NCI-H345 (cell line): ENCODE measurements at regions not wholly inside any gene's neighbourhood (a gene's known extent, or its start where the extent isn't known, plus 50 kb on each side); places are given as distances from the start of the nearest gene placed in this dataset.
"Not testable (repeated sequence)": the region's sequence is repeated elsewhere in the genome, so short reads cannot be mapped to it uniquely, and the experiment has no call there.

Experiments
- DNase-seq: peaks from one replicate; lab custom pipeline; 2025; lab: John Stamatoyannopoulos, UW

GRCh38 chr18:42545825-42546224, 569.7 kb downstream of the RIT2 start:
- DNase-seq, result no peak

DNA sequence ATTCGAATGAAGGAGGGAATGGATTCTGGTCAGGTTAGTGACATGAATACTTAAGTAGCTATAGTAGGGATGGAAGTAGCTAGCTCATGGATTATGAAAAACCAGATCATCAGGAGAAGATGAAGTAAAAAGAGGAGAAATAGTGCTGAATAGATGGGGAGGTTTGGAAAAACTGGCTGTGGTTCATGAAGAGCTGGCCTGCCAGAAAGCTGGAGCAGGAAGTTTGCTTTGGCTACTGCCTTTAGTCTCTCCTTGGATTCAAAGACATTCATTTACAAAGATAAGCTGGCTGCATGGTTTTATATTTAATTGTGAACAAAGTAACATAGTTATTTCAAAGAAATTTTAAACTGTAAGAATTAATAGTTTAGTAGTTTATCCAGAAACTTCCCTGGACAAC, 567.0 kb downstream of the RIT2 start:
- no peak for DNase-seq

GRCh38 chr18:42549596-42549995, 565.9 kb downstream of the RIT2 start:
- no peak for DNase-seq

DNA sequence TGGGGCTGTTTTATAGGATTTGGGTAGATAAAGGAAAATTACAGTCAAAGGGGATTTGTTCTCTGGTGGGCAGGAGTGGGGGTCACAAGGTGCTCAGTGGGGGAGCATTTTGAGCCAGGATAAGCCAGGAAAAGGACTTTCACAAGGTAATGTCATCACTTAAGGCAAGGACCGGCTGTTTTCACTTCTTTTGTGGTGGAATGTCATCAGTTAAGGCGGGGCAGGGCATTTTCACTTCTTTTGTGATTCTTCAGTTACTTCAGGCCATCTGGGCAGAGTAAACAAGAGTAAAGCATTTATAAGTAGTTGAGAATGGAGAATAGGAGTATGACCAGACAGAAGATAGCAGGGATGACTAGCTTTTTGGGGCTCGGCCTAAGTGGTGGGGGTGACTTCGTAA, 562.9 kb downstream of the RIT2 start:
- not testable (repeated sequence) for DNase-seq

- DNase-seq, result no peak
These were observed 556.3 kb downstream of the RIT2 start for GRCh38 chr18:42559069-42559690.

DNA sequence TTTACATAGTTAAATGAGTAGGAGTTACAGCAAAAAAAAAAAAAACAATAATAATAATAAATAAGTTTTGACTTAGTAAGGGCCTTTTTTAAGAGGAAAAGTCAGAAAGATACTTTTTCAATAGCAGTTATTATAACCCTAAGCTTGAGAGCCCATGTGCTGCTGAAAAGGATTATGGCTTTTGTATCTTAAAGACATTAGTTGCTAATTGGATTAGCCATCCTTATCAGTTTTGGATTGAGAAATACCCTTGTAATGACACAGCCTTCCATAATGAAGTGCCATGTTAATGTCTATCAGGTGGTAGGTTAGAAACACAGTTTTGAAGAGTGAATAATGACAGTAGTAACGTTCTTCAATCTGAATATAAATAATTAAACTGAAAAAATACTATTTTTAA, 554.0 kb downstream of the RIT2 start:
- no peak for DNase-seq

- DNase-seq, result no peak
These were observed 551.5 kb downstream of the RIT2 start for GRCh38 chr18:42563995-42564394.

GRCh38 chr18:42564761-42565160, 550.7 kb downstream of the RIT2 start:
- DNase-seq, result no peak

- no peak for DNase-seq
These were observed 546.7 kb downstream of the RIT2 start for GRCh38 chr18:42568773-42569172.

GRCh38 chr18:42574871-42575270, 540.6 kb downstream of the RIT2 start:
- DNase-seq, result peak; percentile 83

GRCh38 chr18:42576124-42576523, 539.4 kb downstream of the RIT2 start:
- DNase-seq, result no peak

DNA sequence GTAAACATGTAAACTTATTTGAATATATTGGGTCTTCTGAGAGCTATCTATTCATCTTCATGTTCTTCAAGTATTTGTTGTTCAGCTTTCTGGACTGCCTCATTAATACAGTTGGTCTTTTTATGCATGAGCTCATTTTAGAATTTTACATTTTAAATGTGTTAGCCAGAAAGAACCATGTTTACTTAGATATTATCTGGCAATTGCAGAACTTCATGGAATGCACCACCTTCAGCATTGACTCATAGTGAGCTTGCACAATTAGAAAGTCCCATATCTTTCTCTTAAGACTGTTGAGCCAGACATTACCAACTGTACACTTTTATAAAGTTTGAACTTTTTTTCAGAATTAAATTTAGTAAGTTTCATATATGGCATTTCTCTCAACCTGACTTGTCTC, 536.7 kb downstream of the RIT2 start:
- no peak for DNase-seq

GRCh38 chr18:42582266-42582665, 533.2 kb downstream of the RIT2 start:
- no peak for DNase-seq

- no peak for DNase-seq
These were observed 532.2 kb downstream of the RIT2 start for GRCh38 chr18:42583283-42583731.

DNA sequence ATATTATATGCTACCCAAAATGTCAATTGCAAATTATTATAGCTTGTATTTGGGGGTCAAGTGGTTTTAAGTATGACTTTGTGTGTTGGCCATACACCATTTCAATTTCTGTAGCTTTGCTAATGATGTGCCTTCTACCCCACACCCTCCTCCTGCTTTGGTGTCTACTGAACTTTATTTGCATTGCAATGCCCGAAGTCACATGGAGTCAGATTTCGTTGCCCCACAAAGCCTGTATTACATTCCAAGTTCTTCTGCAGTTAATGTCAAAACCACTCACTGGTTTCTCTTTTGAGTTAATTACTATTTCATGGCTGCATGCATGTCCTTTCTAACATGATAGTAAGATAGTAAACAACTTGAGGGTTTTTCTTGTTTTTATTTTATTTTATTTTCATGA, 528.9 kb downstream of the RIT2 start:
- DNase-seq, result no peak

DNA sequence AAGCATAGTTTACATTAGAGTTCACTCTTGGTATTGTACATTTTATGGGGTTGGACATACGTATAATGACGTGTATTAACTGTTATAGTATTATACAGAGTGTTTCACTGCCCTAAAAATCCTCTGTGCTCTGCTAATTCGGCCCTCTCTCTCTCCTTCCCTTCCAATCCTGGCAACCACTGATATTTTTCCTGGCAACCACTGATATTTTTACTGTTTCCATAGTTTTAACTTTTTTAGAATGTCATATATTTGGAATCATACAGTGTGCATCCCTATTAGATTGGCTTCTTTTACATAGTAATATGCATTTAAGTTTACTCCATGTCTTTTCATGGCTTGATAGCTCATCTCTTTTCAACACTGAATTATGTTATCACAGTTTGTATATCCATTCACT, 526.7 kb downstream of the RIT2 start:
- DNase-seq, result no peak

DNA sequence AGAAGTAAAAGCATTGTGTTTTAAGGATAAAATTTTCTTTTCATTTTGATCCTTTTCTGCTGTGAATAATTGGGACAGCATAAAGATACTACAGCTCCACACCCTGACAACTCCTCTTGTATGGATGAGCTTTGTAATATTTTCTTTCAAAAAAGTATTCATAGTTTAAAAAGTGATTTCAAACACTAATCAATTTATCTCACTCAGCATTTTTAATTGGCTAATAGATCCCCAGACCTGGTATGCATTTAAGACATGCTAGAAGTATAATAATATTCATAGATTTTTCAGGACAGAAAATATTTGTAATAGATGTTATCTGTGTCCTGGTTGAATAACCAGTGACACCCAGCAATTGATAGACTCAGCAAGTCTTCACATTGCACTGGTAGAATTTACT, 510.7 kb downstream of the RIT2 start:
- DNase-seq, result no peak

GRCh38 chr18:42606886-42607495, 508.5 kb downstream of the RIT2 start:
- DNase-seq, result no peak

GRCh38 chr18:42611134-42611533, 504.4 kb downstream of the RIT2 start:
- DNase-seq, result no peak

DNA sequence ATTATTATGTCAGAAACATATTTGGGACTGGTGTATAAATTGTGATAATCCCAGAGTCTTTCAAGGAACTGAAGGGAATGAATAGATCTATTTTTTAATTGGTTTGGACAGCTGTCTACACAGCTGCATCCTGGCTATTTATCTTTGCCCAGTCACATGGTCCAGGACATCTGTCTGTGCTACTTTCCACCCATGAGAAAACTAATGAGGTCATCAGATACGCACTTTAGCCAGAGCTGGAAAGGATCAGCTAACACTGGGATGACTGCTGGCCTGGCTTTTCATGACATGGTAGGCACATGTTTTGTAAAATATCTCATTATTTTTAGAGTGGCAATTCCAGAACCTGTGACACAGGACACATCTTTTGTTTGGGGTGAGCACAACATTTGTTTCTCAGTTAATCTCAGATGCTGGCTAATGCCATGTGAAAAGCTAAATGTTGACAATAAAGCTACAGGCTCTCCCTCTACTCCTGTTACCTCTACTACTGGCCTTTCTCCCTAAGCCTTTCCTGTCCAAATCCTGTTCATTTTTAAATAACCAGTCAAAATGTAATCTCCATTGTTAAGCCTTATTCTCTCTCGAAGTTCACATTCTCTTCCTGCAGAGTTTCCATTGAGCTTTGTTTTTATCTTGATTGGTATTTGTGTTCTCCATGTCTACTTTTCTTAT, 500.7 kb downstream of the RIT2 start:
- DNase-seq, result peak; percentile 82

- no peak for DNase-seq
These were observed 498.3 kb downstream of the RIT2 start for GRCh38 chr18:42617221-42617620.

- DNase-seq, result no peak
These were observed 495.7 kb downstream of the RIT2 start for GRCh38 chr18:42619771-42620170.

DNA sequence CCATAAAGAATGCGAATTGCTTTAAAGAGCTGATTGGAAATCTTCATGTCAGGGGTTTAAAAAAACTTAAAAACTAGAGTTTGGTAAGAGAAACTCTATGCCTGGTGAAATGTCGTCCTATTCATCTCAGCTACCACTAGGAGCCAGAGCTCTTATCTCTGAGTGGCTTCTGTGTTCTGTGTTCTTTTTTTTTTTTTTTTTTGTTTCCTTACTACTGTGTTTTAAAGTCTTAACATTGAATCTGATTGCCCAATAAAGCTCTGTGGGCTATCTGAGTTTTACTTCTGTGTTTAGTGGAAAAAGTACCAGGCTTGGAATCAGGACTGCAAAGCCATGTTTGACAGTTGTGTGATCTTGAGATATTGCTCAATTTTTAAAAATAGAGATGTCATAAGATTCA, 494.8 kb downstream of the RIT2 start:
- DNase-seq, result no peak

DNA sequence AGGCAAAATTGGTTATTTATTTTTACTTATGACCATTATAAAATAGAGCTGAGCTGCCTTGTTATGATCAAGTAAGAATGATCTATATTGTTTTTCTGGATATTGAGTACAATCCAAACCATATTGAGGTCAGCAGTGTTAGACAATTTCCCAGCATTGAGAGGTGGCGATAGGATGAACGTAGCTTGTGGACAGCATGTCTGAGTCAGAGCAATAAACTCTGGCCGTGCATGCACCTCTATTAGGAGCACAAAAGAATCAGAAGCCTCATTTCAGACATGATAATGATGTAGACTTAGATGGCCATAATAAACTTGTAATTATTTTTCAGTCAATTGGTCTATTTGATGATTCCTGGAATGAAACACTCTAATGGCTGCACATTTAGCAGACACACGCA, 491.6 kb downstream of the RIT2 start:
- no peak for DNase-seq
